GM19099 (cell line): ENCODE measurements at regions not wholly inside any gene's neighbourhood (a gene's known extent, or its start where the extent isn't known, plus 50 kb on each side); places are given as distances from the start of the nearest gene placed in this dataset.

Experiments
- POLR2A ChIP-seq: IDR thresholded peaks from 3 replicates; pipeline ENCODE4 v1.6.1; 2011; ENCODE audit warnings: low read depth; ENCODE audit not compliant: insufficient read length; ENCODE audit errors: extremely low read depth

- no peak for TF ChIP-seq POLR2A
These were observed 803.3 kb downstream of the ADCYAP1 start for GRCh38 chr18:1708006-1708405.

GRCh38 chr18:1710114-1710513 is 805.4 kb downstream of the ADCYAP1 start:
- TF ChIP-seq POLR2A = no peak

- TF ChIP-seq POLR2A = no peak
These were observed 827.5 kb downstream of the ADCYAP1 start for GRCh38 chr18:1732143-1732542.

- TF ChIP-seq POLR2A = no peak
These were observed 825.2 kb downstream of the METTL4 start for GRCh38 chr18:1746131-1746530.

- TF ChIP-seq POLR2A = no peak
These were observed 820.1 kb downstream of the METTL4 start for GRCh38 chr18:1751249-1751648.

GRCh38 chr18:1760901-1761300 is 810.4 kb downstream of the METTL4 start:
- TF ChIP-seq POLR2A = no peak

GRCh38 chr18:1774261-1774660 is 797.0 kb downstream of the METTL4 start:
- TF ChIP-seq POLR2A = no peak

GRCh38 chr18:1777843-1778242 is 793.5 kb downstream of the METTL4 start:
- TF ChIP-seq POLR2A = no peak

- TF ChIP-seq POLR2A = no peak
These were observed 792.7 kb downstream of the METTL4 start for GRCh38 chr18:1778496-1779178.

GRCh38 chr18:1779587-1779986 is 791.7 kb downstream of the METTL4 start:
- TF ChIP-seq POLR2A = no peak

- no peak for TF ChIP-seq POLR2A
These were observed 787.2 kb downstream of the METTL4 start for GRCh38 chr18:1784113-1784512.

- TF ChIP-seq POLR2A = no peak
These were observed 774.7 kb downstream of the METTL4 start for GRCh38 chr18:1796636-1797035.

GRCh38 chr18:1797235-1797634 is 774.1 kb downstream of the METTL4 start:
- TF ChIP-seq POLR2A = no peak

- no peak for TF ChIP-seq POLR2A
These were observed 765.8 kb downstream of the METTL4 start for GRCh38 chr18:1805521-1805920.

- no peak for TF ChIP-seq POLR2A
These were observed 764.3 kb downstream of the METTL4 start for GRCh38 chr18:1806884-1807615.

GRCh38 chr18:1811282-1811681 is 760.0 kb downstream of the METTL4 start:
- no peak for TF ChIP-seq POLR2A

- TF ChIP-seq POLR2A = no peak
These were observed 746.0 kb downstream of the METTL4 start for GRCh38 chr18:1825296-1825695.

GRCh38 chr18:1840878-1841277 is 730.4 kb downstream of the METTL4 start:
- TF ChIP-seq POLR2A = no peak
